ENCODE measurements at regions not wholly inside any gene's neighbourhood (a gene's known extent, or its start where the extent isn't known, plus 50 kb on each side); places are given as distances from the start of the nearest gene placed in this dataset.

DNA sequence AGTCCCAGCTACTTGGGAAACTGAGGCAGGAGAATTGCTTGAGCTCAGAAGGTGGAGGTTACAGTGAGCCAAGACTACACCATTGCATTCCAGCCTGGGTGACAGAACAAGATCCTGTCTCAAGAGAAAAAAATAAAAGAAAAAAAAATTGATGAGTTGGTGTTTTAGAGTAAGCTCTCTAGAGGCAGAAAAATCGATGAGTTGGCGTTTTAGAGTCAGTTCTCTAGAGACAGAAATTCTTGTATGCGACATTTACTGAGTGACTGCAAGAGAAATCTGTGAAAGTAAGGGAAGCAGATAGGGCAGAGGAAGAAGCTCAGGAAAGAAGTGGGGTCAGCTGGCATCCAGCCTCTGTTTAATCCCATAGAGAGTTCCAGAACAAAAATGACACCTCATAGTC lies 298.7 kb upstream of the ARRDC4 start (continued):
- TF ChIP-seq MLX (CRISPR knock-in tag; IDR thresholded peaks at IDR 0.05): no peak
- TF ChIP-seq ZBTB21 (CRISPR knock-in tag; IDR thresholded peaks at IDR 0.05; ENCODE audit: borderline replicate concordance): no peak

- no peak for DNase-seq (ENCODE audit: low spot score)
- Mint-ChIP-seq H3K4me3 (no peak overlapping the region), H3K27me3 (ENCODE audit: low read depth) (no peaks in the 10 kb centered on the region), H3K4me1 (peaks cover 5% of the 10 kb centered on the region; the same call in 1 of the 2 replicates), H3K27ac (no peak overlapping the region), H3K36me3 (no peaks in the 10 kb centered on the region), H3K9me3 (no peaks in the 10 kb centered on the region)
- TF ChIP-seq, protein P1, sequence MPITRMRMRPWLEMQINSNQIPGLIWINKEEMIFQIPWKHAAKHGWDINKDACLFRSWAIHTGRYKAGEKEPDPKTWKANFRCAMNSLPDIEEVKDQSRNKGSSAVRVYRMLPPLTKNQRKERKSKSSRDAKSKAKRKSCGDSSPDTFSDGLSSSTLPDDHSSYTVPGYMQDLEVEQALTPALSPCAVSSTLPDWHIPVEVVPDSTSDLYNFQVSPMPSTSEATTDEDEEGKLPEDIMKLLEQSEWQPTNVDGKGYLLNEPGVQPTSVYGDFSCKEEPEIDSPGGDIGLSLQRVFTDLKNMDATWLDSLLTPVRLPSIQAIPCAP (CRISPR knock-in tag; IDR thresholded peaks at IDR 0.05): no peak
- TF ChIP-seq FOXJ3 (CRISPR knock-in tag; IDR thresholded peaks at IDR 0.05; ENCODE audit: borderline replicate concordance): no peak
- CTCF ChIA-PET: no interaction called here
- POLR2A ChIA-PET: no interaction called here
- ATAC-seq: no peak
Measured at GRCh38 chr15:97672586-97672985, 287.9 kb upstream of the ARRDC4 start.

DNA sequence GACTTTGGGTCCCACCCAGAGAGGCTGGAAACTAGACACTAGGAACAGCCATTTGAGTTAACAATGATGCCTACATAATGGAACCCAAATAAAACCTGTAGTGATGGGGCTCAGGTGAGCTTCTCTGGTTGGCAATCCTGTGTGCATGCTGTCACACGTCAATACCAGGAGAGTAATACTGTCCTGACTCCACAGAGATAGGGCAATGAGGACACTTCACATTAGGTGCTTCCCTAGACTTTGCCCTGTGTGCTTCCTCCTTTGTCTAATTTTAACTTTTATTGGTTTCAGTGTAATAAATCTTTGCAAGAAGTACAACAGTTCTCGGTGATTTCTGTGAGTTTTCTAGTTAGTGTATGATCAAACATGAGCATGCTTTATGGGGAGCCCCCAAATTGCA lies 281.8 kb upstream of the ARRDC4 start:
- no peak overlapping the region for H3K27ac Mint-ChIP-seq
- peaks cover 5% of the 10 kb centered on the region; the same call in 1 of the 2 replicates for H3K4me1 Mint-ChIP-seq
- H3K4me3 Mint-ChIP-seq: no peak overlapping the region
- no peaks in the 10 kb centered on the region for H3K27me3 Mint-ChIP-seq (ENCODE audit: low read depth)
- DNase-seq (ENCODE audit: low spot score) (no peak), ATAC-seq (no peak)
- POLR2A ChIA-PET: no interaction called here
- H3K36me3 Mint-ChIP-seq: no peaks in the 10 kb centered on the region
- CTCF ChIA-PET: no interaction called here
- peaks cover 3% of the 10 kb centered on the region; the same call in 1 of the 2 replicates for H3K9me3 Mint-ChIP-seq
- TF ChIP-seq, protein P2, sequence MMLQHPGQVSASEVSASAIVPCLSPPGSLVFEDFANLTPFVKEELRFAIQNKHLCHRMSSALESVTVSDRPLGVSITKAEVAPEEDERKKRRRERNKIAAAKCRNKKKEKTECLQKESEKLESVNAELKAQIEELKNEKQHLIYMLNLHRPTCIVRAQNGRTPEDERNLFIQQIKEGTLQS (CRISPR knock-in tag; conservative IDR thresholded peaks at IDR 0.05): no peak
- no peak for TF ChIP-seq ZNF416 (CRISPR knock-in tag; IDR thresholded peaks at IDR 0.05)
- no peak for TF ChIP-seq AR (CRISPR knock-in tag; IDR thresholded peaks at IDR 0.05)
- TF ChIP-seq SMAD3 (CRISPR knock-in tag; IDR thresholded peaks at IDR 0.05; ENCODE audit: borderline replicate concordance): no peak
- TF ChIP-seq ZNF232 (CRISPR knock-in tag; IDR thresholded peaks at IDR 0.05): no peak
- no peak for TF ChIP-seq TCF7 (CRISPR knock-in tag; IDR thresholded peaks at IDR 0.05; ENCODE audit: low read depth)
- TF ChIP-seq IRF2 (CRISPR knock-in tag; IDR thresholded peaks at IDR 0.05; ENCODE audit: borderline replicate concordance, low read depth): no peak
- TF ChIP-seq SP1 (CRISPR knock-in tag; conservative IDR thresholded peaks at IDR 0.05): no peak
- no peak for TF ChIP-seq SOX15 (CRISPR knock-in tag; IDR thresholded peaks at IDR 0.05)
- TF ChIP-seq GRHL2 (CRISPR knock-in tag; IDR thresholded peaks at IDR 0.05; ENCODE audit: insufficient replicate concordance, severe bottlenecking): no peak

- no peaks in the 10 kb centered on the region for H3K27me3 Mint-ChIP-seq (ENCODE audit: low read depth)
- peaks cover 3% of the 10 kb centered on the region; the same call in 1 of the 2 replicates for H3K9me3 Mint-ChIP-seq
- CTCF ChIA-PET: no interaction called here
- peaks cover 5% of the 10 kb centered on the region; the same call in 1 of the 2 replicates for H3K4me1 Mint-ChIP-seq
- H3K4me3 Mint-ChIP-seq: no peak overlapping the region
- POLR2A ChIA-PET: no interaction called here
- no peak overlapping the region for H3K27ac Mint-ChIP-seq
- H3K36me3 Mint-ChIP-seq: no peaks in the 10 kb centered on the region
- ATAC-seq (no peak), DNase-seq (ENCODE audit: low spot score) (no peak)
- TF ChIP-seq EMX1 (CRISPR knock-in tag; IDR thresholded peaks at IDR 0.05): no peak
- TF ChIP-seq E2F1 (CRISPR knock-in tag; IDR thresholded peaks at IDR 0.05): no peak
- no peak for TF ChIP-seq PRRX2 (CRISPR knock-in tag; IDR thresholded peaks at IDR 0.05)
- no peak for TF ChIP-seq ZBTB21 (CRISPR knock-in tag; IDR thresholded peaks at IDR 0.05; ENCODE audit: borderline replicate concordance)
- no peak for TF ChIP-seq TEAD4 (CRISPR knock-in tag; IDR thresholded peaks at IDR 0.05)
- TF ChIP-seq ZNF416 (CRISPR knock-in tag; IDR thresholded peaks at IDR 0.05): no peak
- TF ChIP-seq, protein P2 (CRISPR knock-in tag; conservative IDR thresholded peaks at IDR 0.05): no peak
- no peak for TF ChIP-seq ZNF317 (CRISPR knock-in tag; IDR thresholded peaks at IDR 0.05; ENCODE audit: borderline replicate concordance, low read depth)
- TF ChIP-seq, protein P3, sequence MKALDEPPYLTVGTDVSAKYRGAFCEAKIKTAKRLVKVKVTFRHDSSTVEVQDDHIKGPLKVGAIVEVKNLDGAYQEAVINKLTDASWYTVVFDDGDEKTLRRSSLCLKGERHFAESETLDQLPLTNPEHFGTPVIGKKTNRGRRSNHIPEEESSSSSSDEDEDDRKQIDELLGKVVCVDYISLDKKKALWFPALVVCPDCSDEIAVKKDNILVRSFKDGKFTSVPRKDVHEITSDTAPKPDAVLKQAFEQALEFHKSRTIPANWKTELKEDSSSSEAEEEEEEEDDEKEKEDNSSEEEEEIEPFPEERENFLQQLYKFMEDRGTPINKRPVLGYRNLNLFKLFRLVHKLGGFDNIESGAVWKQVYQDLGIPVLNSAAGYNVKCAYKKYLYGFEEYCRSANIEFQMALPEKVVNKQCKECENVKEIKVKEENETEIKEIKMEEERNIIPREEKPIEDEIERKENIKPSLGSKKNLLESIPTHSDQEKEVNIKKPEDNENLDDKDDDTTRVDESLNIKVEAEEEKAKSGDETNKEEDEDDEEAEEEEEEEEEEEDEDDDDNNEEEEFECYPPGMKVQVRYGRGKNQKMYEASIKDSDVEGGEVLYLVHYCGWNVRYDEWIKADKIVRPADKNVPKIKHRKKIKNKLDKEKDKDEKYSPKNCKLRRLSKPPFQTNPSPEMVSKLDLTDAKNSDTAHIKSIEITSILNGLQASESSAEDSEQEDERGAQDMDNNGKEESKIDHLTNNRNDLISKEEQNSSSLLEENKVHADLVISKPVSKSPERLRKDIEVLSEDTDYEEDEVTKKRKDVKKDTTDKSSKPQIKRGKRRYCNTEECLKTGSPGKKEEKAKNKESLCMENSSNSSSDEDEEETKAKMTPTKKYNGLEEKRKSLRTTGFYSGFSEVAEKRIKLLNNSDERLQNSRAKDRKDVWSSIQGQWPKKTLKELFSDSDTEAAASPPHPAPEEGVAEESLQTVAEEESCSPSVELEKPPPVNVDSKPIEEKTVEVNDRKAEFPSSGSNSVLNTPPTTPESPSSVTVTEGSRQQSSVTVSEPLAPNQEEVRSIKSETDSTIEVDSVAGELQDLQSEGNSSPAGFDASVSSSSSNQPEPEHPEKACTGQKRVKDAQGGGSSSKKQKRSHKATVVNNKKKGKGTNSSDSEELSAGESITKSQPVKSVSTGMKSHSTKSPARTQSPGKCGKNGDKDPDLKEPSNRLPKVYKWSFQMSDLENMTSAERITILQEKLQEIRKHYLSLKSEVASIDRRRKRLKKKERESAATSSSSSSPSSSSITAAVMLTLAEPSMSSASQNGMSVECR (CRISPR knock-in tag; IDR thresholded peaks at IDR 0.05; ENCODE audit: borderline replicate concordance): no peak
Measured at GRCh38 chr15:97679106-97679688, 281.3 kb upstream of the ARRDC4 start.

Data from WTC11 (cell line).